Adrenal gland (tissue), 9 donors: ENCODE measurements at regions not wholly inside any gene's neighbourhood (a gene's known extent, or its start where the extent isn't known, plus 50 kb on each side); places are given as distances from the start of the nearest gene placed in this dataset.

Experiments used
- DNase-seq, 7 donors: peaks; one replicate each; pipeline ENCODE4 v3.0.0-alpha.2; 2019 to 2020
- H3K27ac ChIP-seq, 5 donors: fragments of 200-600 bp; sonication (generic) in 4 of 5; 1 replicate in 3 of 5; 2 replicates in 2 of 5; pipeline versions ENCODE4 v1.5.1 to v1.8.0; 2016 to 2020; ENCODE audit warnings: mild to moderate bottlenecking in 1 of 5
- H3K27me3 ChIP-seq: fragments of 200-600 bp; 2 replicates; pipeline ENCODE4 v1.8.0; 2021
- H3K36me3 ChIP-seq, 2 donors: fragments of 200-600 bp; replicated peaks in 1 of 2; 1 replicate in 1 of 2; 2 replicates in 1 of 2; pipeline versions ENCODE4 v1.5.1 to v1.8.0; 2018 to 2022
- H3K4me1 ChIP-seq, 2 donors: fragments of 200-600 bp; replicated peaks in 1 of 2; 1 replicate in 1 of 2; 2 replicates in 1 of 2; pipeline versions ENCODE4 v1.5.1 to v1.8.0; 2018 to 2021
- H3K4me3 ChIP-seq, 4 donors: fragments of 200-600 bp; sonication (generic) in 3 of 4; one replicate each; pipeline ENCODE4 v1.5.1; 2016 to 2018
- H3K9me3 ChIP-seq, 3 donors: fragments of 200-600 bp; sonication (generic) in 1 of 3; replicated peaks in 1 of 3; 1 replicate in 2 of 3; 2 replicates in 1 of 3; pipeline versions ENCODE4 v1.5.1 to v1.8.0; 2016 to 2021
- CTCF ChIP-seq, 6 experiments: fragments of 450-650 bp in 4 of 6; fragments of 200-600 bp in 2 of 6; sonication (generic) in 1 of 6; IDR thresholded peaks; 1 replicate in 5 of 6; 2 replicates in 1 of 6; pipeline versions ENCODE4 v1.5.1 to v1.8.0; 2016 to 2021; ENCODE audit warnings: antibody characterized with exemption in 6 of 6, mild to moderate bottlenecking in 2 of 6, moderate library complexity in 1 of 6
- POLR2A ChIP-seq, 2 donors: fragments of 450-650 bp; IDR thresholded peaks; one replicate each; pipeline ENCODE4 v1.6.1; 2017; ENCODE audit warnings: antibody characterized with exemption in 2 of 2, mild to moderate bottlenecking in 2 of 2, moderate library complexity in 1 of 2
- WGBS, 4 donors: extraction: QIAGEN DNeasy Blood & Tissue Kit in 2 of 4; methylation state at CpG; one replicate each; pipeline versions ENCODE4 v1.1.5 to v1.1.7; 2013 to 2017; 5-methylcytosine and 5-hydroxymethylcytosine counted together
- intact Hi-C, 2 donors: fragments of 100-400 bp; cut with DNase I; formaldehyde crosslinking; loops; one replicate each; pipeline versions ENCODE4 v1.14.1 to v1.15.0; 2022 to 2023
- donor health status: healthy with polysubstance abuse.
- donor health status: Bipolar disorder and iron deficiency.
- donor health status: DM: yes; HTN: yes; CAD: no.
- donor health status: DM: no; HTN: no; CAD: no.
- donor health status: DM: no; HTN: no; CAD: no.

GRCh38 chr12:91579516-91580263 lies 397.1 kb upstream of the DCN start:
- Histone ChIP-seq H3K27me3 (no peaks in the 10 kb centered on the region), H3K9me3 (no peaks in the 10 kb centered on the region), H3K4me3 (no peak overlapping the region), H3K27ac (peak overlapping the region in 1 of 5 donors; percentile 18), H3K36me3 (no peaks in the 10 kb centered on the region), H3K4me1 (peaks cover 0 to 13% of the 10 kb centered on the region in 2 donors)
- intact Hi-C loops = loop anchor here in 1 of 2 donors (10.0 kb wide), 2 partner anchors 195 to 565 kb away; partner anchors contain the start of gene BTG1
- DNase-seq = no peak
- TF ChIP-seq CTCF (IDR thresholded peaks at IDR 0.05) = no peak
- no peak for TF ChIP-seq POLR2A (IDR thresholded peaks at IDR 0.05)
- 48 to 76% (median 67%) methylated on average over 3 of the region's 3 CpGs for WGBS, 4 donors

DNA sequence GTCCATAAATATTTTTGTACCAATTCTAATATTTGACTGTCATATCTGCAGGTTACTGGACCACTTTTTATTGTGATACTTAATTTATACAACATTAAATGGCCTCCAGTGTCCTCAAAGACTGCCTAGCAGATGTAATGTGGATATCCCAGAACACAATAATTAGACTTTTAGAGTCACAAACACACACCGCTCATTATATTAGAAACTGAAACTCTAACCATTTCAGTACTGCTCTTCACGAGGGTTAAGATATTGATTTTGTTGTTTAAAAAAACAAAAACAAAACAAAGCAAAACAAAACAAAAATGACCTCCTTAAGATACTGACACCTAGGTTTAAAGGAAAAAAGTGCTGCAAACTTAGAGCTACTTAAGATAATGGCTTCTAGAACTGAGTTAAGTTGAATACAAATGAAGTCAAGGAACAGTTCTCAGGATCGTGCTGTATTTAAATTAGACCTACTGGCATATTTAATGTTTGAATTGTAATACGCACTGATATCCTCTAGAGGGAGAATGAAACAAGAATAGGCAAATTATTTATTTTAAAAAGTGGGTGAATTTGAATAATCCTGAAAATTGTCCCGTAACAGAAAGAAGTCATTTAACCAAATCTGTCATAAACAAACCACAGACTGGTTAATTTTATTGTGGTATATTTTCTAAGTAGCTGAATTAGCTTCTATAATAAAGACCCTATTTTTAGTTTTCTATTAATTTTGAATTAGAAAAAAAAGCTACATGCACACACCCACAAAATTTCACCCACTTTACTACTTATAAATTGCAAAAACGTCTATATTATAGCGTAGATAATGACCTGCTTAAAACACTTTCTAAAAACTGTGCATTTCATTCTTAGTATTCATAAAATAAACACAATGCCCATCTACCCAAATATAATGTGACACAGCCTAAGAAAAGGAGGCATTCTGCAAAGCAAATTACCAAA lies 395.2 kb upstream of the DCN start:
- Histone ChIP-seq H3K27me3 (no peaks in the 10 kb centered on the region), H3K9me3 (no peaks in the 10 kb centered on the region), H3K4me3 (peak overlapping the region in 1 of 4 donors; percentile 52), H3K36me3 (no peaks in the 10 kb centered on the region), H3K4me1 (peaks cover 0 to 13% of the 10 kb centered on the region in 2 donors), H3K27ac (peak overlapping the region in 1 of 5 donors; percentile 50)
- intact Hi-C loops = loop anchor here in 1 of 2 donors (10.0 kb wide), 2 partner anchors 193 to 567 kb away; partner anchors contain the start of gene BTG1
- TF ChIP-seq CTCF (IDR thresholded peaks at IDR 0.05) = peak; percentile 58 to 84 (median 76)
- TF ChIP-seq POLR2A (IDR thresholded peaks at IDR 0.05) = no peak
- WGBS, 4 donors = 15 to 17% (median 17%) methylated on average over 7 of the region's 7 CpGs
- DNase-seq = no peak

- Histone ChIP-seq H3K4me3 (no peak overlapping the region), H3K27ac (no peak overlapping the region), H3K4me1 (peaks cover 0 to 13% of the 10 kb centered on the region in 2 donors), H3K36me3 (no peaks in the 10 kb centered on the region), H3K9me3 (no peaks in the 10 kb centered on the region), H3K27me3 (no peaks in the 10 kb centered on the region)
- intact Hi-C loops = loop anchor here in 1 of 2 donors (10.0 kb wide), 2 partner anchors 192 to 568 kb away; partner anchors contain the start of gene BTG1
- TF ChIP-seq CTCF (IDR thresholded peaks at IDR 0.05) (no peak), POLR2A (IDR thresholded peaks at IDR 0.05) (no peak)
- no peak for DNase-seq
- 93 to 100% (median 95%) methylated on average over 1 of the region's 1 CpG for WGBS, 4 donors
Measured at GRCh38 chr12:91576432-91576831, 393.8 kb upstream of the DCN start.

DNA sequence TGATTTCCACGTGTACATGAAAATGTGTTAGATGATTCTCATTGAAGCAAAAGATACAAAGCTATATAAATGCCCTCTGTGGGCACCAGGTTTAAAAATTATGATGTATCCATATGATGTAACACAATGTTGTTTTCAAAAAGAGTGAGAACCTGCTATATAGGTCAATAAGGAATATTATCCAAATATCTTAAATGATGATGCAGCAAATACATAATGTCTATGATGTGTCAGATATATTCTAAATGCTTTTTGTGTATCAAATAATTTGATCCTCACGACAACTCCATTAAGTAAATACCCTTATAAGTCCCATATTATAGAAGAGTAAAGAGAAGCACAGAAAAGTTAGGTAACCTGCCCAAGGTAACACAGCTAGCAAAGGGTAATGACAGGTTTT lies 393.0 kb upstream of the DCN start:
- Histone ChIP-seq H3K36me3 (no peaks in the 10 kb centered on the region), H3K27ac (no peak overlapping the region), H3K27me3 (no peaks in the 10 kb centered on the region), H3K4me3 (no peak overlapping the region), H3K4me1 (peaks cover 0 to 13% of the 10 kb centered on the region in 2 donors), H3K9me3 (no peaks in the 10 kb centered on the region)
- TF ChIP-seq CTCF (IDR thresholded peaks at IDR 0.05) = no peak
- WGBS, 4 donors = 93 to 99% (median 95%) methylated on average over 2 of the region's 2 CpGs
- no peak for DNase-seq
- intact Hi-C loops = loop anchor here in 1 of 2 donors (10.0 kb wide), 2 partner anchors 191 to 569 kb away; partner anchors contain the start of gene BTG1
